ENCODE measurements at regions not wholly inside any gene's neighbourhood (a gene's known extent, or its start where the extent isn't known, plus 50 kb on each side); places are given as distances from the start of the nearest gene placed in this dataset.
A peak's percentile ranks its signal among the peaks of the same experiment; 100 is the strongest.

DNA sequence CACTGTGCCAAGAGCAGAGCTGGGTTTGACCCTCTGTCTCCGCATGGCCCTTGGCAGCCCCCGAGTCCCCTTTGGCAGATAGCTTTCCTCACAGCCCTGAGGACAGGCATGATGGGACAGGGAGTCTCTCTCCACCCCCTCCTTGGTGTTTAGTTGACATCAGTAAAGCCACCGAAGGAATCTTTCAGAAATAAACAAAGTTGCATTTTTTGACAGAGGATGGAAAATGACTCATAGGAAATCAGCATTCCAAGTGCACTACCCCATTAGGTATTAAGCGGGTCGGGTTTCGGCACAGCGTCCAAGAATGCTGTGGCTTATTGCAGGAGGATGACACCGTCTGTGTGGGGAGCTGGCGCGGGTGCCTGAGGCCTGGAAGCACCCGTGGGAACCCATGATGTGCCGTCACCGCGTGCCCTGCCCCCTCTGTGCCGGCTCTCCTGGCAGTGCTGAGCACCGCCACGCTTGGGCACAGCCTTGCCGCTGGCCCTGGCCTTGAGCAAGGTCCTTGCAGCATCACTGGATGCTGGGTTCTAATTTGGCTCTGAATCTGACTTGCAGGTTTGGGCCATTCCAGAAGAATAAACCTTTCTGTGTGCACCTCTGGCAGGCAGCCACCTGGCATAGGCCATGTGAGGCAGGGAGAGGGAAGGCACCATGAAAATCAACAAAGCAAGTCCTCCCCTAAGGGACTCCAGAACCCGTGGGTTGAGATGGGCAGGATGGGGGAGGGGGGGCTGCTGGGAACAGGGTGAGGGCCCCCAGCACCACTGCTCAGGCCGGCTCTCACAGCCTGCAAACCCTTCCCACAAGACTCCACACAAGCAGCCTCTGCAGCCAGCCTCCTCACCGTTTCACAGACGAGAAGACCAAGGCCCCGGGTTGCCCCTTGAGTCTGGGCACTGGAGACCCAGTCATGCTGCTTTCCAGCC lies 50.5 kb upstream of the ZNF469 start:
- DNase-seq (ENCODE audit: low read depth in 2 of 2): peak in 1 of 2 donors; percentile 95

DNA sequence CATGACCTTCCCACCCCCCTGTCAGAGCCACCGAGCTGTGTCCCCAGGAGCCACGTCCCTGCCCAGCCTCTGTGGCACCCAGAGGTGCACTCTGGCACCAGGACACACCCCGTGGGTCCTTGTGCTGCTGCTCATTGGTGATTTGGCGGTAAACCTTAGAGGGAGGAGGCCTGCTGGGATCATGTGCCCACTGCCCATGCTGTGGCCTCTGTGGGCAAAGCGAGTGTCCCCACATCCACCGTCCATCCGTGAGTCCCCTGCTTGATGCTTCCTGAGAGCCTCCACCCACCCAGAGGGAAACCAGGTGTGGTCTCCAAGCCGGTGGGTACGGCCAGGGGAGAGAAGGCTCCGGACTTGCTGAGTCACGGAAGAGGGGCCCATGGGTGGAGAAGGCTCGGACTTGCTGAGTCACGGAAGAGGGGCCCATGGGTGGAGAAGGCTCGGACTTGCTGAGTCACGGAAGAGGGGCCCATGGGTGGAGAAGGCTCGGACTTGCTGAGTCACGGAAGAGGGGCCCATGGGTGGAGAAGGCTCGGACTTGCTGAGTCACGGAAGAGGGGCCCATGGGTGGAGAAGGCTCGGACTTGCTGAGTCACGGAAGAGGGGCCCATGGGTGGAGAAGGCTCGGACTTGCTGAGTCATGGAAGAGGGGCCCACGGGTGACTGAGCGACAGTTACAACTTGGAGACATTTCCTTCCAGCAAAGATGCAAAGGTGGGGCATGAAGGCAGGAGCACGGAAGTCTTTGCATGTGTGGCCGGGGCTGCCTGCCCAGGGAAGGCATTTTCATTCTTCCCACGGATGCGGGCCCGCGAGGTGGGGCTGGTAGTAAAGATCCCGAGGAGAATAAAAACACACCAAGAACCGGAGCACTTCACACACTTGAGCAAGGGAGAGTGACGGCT lies 49.6 kb upstream of the ZNF469 start:
- DNase-seq (ENCODE audit: low read depth in 2 of 2): peak in 1 of 2 donors; percentile 44

Data from dermis microvascular lymphatic vessel endothelial cell (primary cell).